RWPE1 (cell line): ENCODE measurements at regions not wholly inside any gene's neighbourhood (a gene's known extent, or its start where the extent isn't known, plus 50 kb on each side); places are given as distances from the start of the nearest gene placed in this dataset.

ENCODE experiments used
- CTCF ChIA-PET: fragments of 350-600 bp; sonication (Branson Sonifier 250); formaldehyde crosslinking; extraction: SDS; loops from one replicate; lab custom pipeline; 2021; lab: Yijun Ruan, JAX
- POLR2A ChIA-PET: fragments of 400-600 bp; formaldehyde crosslinking; extraction: SDS; loops from one replicate; lab custom pipeline; 2020; ENCODE audit warnings: antibody characterized with exemption; ENCODE audit not compliant: low non-redundant PET; lab: Yijun Ruan, JAX
- DNase-seq: peaks from one replicate; pipeline ENCODE4 v3.0.0; 2012; ENCODE audit warnings: low spot score
- H3K27ac ChIP-seq: fragments of 450-650 bp; 2 replicates; pipeline ENCODE4 v1.5.1; 2017
- CTCF ChIP-seq: fragments of 450-650 bp; conservative IDR thresholded peaks from 2 replicates; pipeline ENCODE4 v1.5.1; 2017; ENCODE audit warnings: low read depth, mild to moderate bottlenecking

- DNase-seq: no peak
- TF ChIP-seq CTCF: no peak
- H3K27ac ChIP-seq: no peak overlapping the region
- POLR2A ChIA-PET: no interaction called here
- CTCF ChIA-PET: no interaction called here
These were observed 88.0 kb downstream of the HES1 start for GRCh38 chr3:194223951-194224350.

DNA sequence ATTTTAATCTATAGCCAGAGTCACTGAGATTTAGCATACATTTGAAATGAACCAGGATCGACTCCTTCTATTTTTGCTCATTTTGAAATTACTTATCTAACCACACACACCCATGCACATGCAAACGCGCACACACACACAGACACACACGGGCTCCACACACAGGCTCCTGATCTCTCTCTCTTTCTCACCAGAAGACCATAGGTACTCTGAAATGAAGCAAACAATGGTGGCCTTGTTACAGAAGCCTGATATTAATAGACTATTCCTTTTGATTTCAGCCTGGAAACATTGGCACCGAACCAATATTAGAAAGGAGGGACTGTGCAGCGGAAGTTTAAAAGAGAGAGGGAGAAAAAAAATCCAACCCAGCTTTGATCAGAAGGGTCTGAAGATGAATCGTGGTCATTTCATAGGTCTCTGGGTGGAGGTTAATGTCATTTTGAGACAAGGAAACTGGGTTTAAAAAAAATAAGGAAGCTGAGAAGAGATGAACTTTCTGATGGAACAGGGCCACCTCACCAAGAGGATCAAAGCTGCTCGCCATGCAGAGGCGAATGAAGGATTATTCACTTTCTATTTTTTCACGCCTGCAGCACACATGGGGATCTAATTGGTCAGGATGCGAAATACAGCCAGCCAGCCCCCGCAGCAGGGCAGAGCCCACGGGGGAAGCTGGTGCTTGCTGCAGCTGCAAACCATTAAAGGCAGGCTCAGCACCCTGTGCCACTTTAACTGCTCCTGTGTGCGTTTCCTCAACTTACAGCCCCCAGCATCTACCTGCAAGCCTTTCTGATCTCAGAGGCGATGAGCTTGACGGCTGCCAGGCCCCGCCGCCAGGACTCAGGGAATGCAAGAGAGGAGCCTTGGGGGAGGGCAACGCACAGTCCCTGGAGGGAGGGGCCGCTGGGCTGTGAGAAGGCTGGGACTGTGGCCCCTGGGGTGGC is 88.8 kb downstream of the HES1 start:
- DNase-seq: no peak
- no peak for TF ChIP-seq CTCF
- ChIA-PET CTCF (interaction anchor here (0.5 kb wide), 1 partner anchor 59 kb away, joined by 3 read pairs; no protein-coding TSS in a partner anchor), POLR2A (no interaction called here)
- H3K27ac ChIP-seq: no peak overlapping the region

GRCh38 chr3:194225418-194225812 is 89.5 kb downstream of the HES1 start:
- ChIA-PET POLR2A (no interaction called here), CTCF (no interaction called here)
- no peak for DNase-seq
- TF ChIP-seq CTCF: no peak
- H3K27ac ChIP-seq: no peak overlapping the region

DNA sequence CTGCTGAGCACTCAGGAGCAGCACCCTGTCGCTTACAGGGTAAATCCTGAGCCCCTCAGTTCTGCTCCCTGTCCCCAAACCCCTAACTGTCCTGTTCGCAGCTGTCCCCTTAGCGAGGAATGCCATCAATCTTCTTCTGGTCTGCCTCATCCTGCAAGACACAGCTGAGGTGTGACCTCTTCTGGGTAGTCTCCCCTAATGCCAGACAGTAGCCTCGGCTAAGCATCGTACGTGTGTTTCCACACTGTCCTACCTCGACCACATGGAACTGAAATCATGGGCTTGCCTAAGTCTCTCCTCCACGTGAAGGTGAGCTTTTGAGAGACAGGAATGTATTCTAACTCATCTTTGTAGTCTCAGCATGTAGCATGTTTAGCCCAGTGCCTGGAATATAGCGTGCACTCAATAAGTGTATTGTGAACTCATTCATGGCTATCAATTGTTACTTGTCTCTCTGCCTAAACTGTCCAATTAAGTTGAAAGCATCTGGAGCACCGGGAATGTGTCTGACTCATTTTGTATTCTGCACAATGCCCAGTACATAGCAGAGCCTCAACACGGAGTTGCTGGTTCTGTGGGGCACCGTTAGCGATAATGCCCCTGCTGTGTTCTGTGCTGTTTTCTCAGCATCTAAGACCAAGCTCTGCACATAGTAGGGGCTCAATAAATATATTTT is 90.2 kb downstream of the HES1 start:
- DNase-seq: no peak

GRCh38 chr3:194231929-194232832 is 96.2 kb downstream of the HES1 start:
- no peak for TF ChIP-seq CTCF
- no peak overlapping the region for H3K27ac ChIP-seq
- POLR2A ChIA-PET: no interaction called here
- DNase-seq: no peak
- CTCF ChIA-PET: no interaction called here

More for the DNA sequence above, 90.2 kb downstream of the HES1 start:
- ChIA-PET POLR2A (no interaction called here), CTCF (no interaction called here)
- no peak for TF ChIP-seq CTCF
- H3K27ac ChIP-seq: no peak overlapping the region

DNA sequence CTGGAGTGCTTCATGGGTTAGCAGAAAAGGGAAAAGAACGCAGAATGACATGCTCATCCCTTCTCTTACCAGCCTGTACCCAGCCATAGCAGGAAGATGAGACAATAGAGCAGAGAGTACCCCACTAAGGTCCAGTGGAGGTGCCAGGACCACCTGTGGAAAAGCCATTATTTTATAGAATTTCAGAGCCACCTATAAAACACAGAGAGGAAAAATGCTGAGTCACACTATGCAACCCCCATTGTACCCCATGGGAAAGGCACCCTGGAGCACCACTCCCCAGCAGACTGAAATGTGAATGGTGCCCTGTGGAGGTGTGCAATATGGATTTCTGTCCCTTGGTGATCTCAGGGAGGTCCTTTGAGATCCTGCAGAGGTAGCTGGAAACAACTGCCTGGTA is 97.2 kb downstream of the HES1 start:
- CTCF ChIA-PET: no interaction called here

More for the DNA sequence above, 97.2 kb downstream of the HES1 start:
- H3K27ac ChIP-seq: no peak overlapping the region
- POLR2A ChIA-PET: no interaction called here
- no peak for TF ChIP-seq CTCF
- no peak for DNase-seq
